Stimulated activated CD8-positive, alpha-beta memory T cell treated with anti-CD3 and anti-CD28 coated beads, Interleukin-12 subunit alpha, Interleukin-12 subunit beta, amount 100 ng/mL, for 1 hour (primary cell): ENCODE measurements at regions not wholly inside any gene's neighbourhood (a gene's known extent, or its start where the extent isn't known, plus 50 kb on each side); places are given as distances from the start of the nearest gene placed in this dataset.

Experiments
- DNase-seq: peaks from one replicate; pipeline ENCODE4 v3.0.0-alpha.2; 2020; ENCODE audit warnings: low read depth

GRCh38 chr2:160630801-160631590 lies 137.4 kb upstream of the RBMS1 start:
- no peak for DNase-seq

GRCh38 chr2:160632084-160632975 lies 138.7 kb upstream of the RBMS1 start:
- no peak for DNase-seq

GRCh38 chr2:160634436-160634835 lies 140.8 kb upstream of the RBMS1 start:
- DNase-seq: no peak

GRCh38 chr2:160635488-160635887 lies 141.9 kb upstream of the RBMS1 start:
- no peak for DNase-seq

GRCh38 chr2:160639472-160639871 lies 145.9 kb upstream of the RBMS1 start:
- DNase-seq: no peak

- DNase-seq: no peak
These were observed 153.3 kb upstream of the RBMS1 start for GRCh38 chr2:160646684-160647444.

- DNase-seq: no peak
These were observed 154.5 kb upstream of the RBMS1 start for GRCh38 chr2:160647967-160648685.

- DNase-seq: no peak
These were observed 156.1 kb upstream of the RBMS1 start for GRCh38 chr2:160649698-160650097.

- no peak for DNase-seq
These were observed 156.8 kb upstream of the RBMS1 start for GRCh38 chr2:160650196-160651118.

- DNase-seq: no peak
These were observed 158.0 kb upstream of the RBMS1 start for GRCh38 chr2:160651416-160652200.

- peak; percentile 30 for DNase-seq
These were observed 158.6 kb upstream of the RBMS1 start for GRCh38 chr2:160652236-160652635.

GRCh38 chr2:160657196-160657595 lies 163.6 kb upstream of the RBMS1 start:
- DNase-seq: no peak

- DNase-seq: no peak
These were observed 165.2 kb upstream of the RBMS1 start for GRCh38 chr2:160658851-160659250.

GRCh38 chr2:160660741-160661140 lies 167.1 kb upstream of the RBMS1 start:
- DNase-seq: no peak

- DNase-seq: no peak
These were observed 171.1 kb upstream of the RBMS1 start for GRCh38 chr2:160664603-160665140.

GRCh38 chr2:160666154-160667060 lies 172.8 kb upstream of the RBMS1 start:
- no peak for DNase-seq

- DNase-seq: no peak
These were observed 174.2 kb upstream of the RBMS1 start for GRCh38 chr2:160667811-160668210.

- no peak for DNase-seq
These were observed 177.0 kb upstream of the RBMS1 start for GRCh38 chr2:160670618-160671017.
